CD4-positive, alpha-beta T cell (primary cell): ENCODE measurements at regions not wholly inside any gene's neighbourhood (a gene's known extent, or its start where the extent isn't known, plus 50 kb on each side); places are given as distances from the start of the nearest gene placed in this dataset.

Source experiments
- ATAC-seq: fragments of 200-7000 bp; cut with Tn5 transposase; one replicate; pipeline ENCODE4 v1.10.0; 2022; ENCODE audit warnings: mild to moderate bottlenecking; ENCODE audit not compliant: poor library complexity
- CTCF ChIA-PET: fragments of 350-600 bp; sonication (Branson Sonifier 250); formaldehyde crosslinking; loops from one replicate; lab custom pipeline; 2021; ENCODE audit warnings: antibody characterized with exemption, inconsistent platforms; lab: Charles Lee
- POLR2A ChIA-PET: fragments of 350-600 bp; sonication (Branson Sonifier 250); formaldehyde crosslinking; loops from one replicate; lab custom pipeline; 2021; ENCODE audit warnings: antibody characterized with exemption, inconsistent platforms; lab: Charles Lee
- DNase-seq, 14 experiments: peaks; one replicate each; pipeline ENCODE4 v3.0.0-alpha.2; 2013 to 2020; ENCODE audit warnings: mixed read lengths in 2 of 14
- H3K27ac ChIP-seq, 2 donors: one replicate each; pipeline versions ENCODE4 v1.5.1 to v1.7.0; 2013; ENCODE audit warnings: low read length in 2 of 2, low read depth in 1 of 2, mild to moderate bottlenecking in 1 of 2
- H3K27me3 ChIP-seq, 2 experiments: 1 replicate in 1 of 2; 2 replicates in 1 of 2; pipeline versions ENCODE4 v1.6.1 to v1.7.0; 2013; ENCODE audit warnings: low read length in 2 of 2, control low read depth in 1 of 2, mild to moderate bottlenecking in 1 of 2, moderate library complexity in 1 of 2; ENCODE audit not compliant: insufficient read depth in 2 of 2, control insufficient read depth in 1 of 2
- H3K36me3 ChIP-seq: one replicate; pipeline ENCODE4 v1.6.1; 2013; ENCODE audit warnings: low read length, control low read depth; ENCODE audit not compliant: insufficient read depth
- H3K4me1 ChIP-seq: one replicate; pipeline ENCODE4 v1.6.1; 2013; ENCODE audit warnings: low read length, control low read depth; ENCODE audit not compliant: insufficient read depth
- H3K4me3 ChIP-seq: one replicate; pipeline ENCODE4 v1.5.1; 2013; ENCODE audit warnings: mild to moderate bottlenecking, low read length, moderate library complexity
- H3K9me3 ChIP-seq, 2 experiments: 1 replicate in 1 of 2; 2 replicates in 1 of 2; pipeline versions ENCODE4 v1.6.1 to v1.7.0; 2013; ENCODE audit warnings: low read length in 2 of 2, mild to moderate bottlenecking in 2 of 2, control low read depth in 1 of 2, moderate library complexity in 1 of 2; ENCODE audit not compliant: control insufficient read depth in 1 of 2, insufficient read depth in 1 of 2
- H3K27ac Mint-ChIP-seq: one replicate; pipeline ENCODE4 v1.8.0; 2020; ENCODE audit warnings: mixed read lengths
- H3K27me3 Mint-ChIP-seq: one replicate; pipeline ENCODE4 v1.8.0; 2021; ENCODE audit warnings: mixed read lengths
- H3K36me3 Mint-ChIP-seq: one replicate; pipeline ENCODE4 v1.8.0; 2021; ENCODE audit warnings: low read depth, mixed read lengths
- H3K4me1 Mint-ChIP-seq: one replicate; pipeline ENCODE4 v1.8.0; 2021; ENCODE audit warnings: low read depth, mixed read lengths
- H3K4me3 Mint-ChIP-seq: one replicate; pipeline ENCODE4 v1.8.0; 2020; ENCODE audit warnings: mild to moderate bottlenecking, mixed read lengths
- H3K9me3 Mint-ChIP-seq: one replicate; pipeline ENCODE4 v1.8.0; 2020; ENCODE audit warnings: mixed read lengths
- intact Hi-C, 2 experiments: fragments of 100-400 bp; cut with DNase I in 1 of 2; cut with micrococcal nuclease in 1 of 2; formaldehyde crosslinking; loops; one replicate each; pipeline versions ENCODE4 v1.15.1 to v1.9.0; 2023 to 2025; cut with DNase I, micrococcal nuclease
- TF ChIP-seq, protein P1 (sequence below): fragments of 200-600 bp; IDR thresholded peaks from one replicate; pipeline ENCODE4 v1.8.0; 2022; ENCODE audit warnings: antibody characterized with exemption, mild to moderate bottlenecking

DNA sequence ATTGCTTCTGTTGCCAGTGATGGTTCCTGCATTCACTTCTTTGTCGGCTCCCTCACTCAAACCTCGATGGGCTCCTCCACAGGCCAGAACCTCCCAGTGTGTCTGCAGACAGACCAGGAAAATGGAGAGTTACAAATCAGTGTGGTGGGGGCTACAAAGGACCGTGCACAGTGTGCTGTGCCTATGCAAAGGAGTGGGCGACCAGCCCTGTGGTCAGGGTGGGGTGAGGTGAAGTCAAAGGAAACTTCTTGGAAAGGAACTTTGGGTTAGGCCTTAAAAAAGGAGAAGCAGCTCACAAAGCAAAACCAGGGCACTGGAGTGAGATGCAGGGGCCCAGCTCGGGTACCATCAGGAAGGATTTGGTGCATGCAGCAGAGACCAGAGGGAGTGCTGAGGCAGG lies 304.3 kb upstream of the ZMIZ1 start:
- CTCF ChIA-PET = no interaction called here
- Mint-ChIP-seq H3K4me1 (no peaks in the 10 kb centered on the region), H3K4me3 (no peak overlapping the region), H3K27me3 (no peaks in the 10 kb centered on the region), H3K27ac (no peak overlapping the region), H3K9me3 (no peaks in the 10 kb centered on the region), H3K36me3 (no peaks in the 10 kb centered on the region)
- TF ChIP-seq, protein P1, sequence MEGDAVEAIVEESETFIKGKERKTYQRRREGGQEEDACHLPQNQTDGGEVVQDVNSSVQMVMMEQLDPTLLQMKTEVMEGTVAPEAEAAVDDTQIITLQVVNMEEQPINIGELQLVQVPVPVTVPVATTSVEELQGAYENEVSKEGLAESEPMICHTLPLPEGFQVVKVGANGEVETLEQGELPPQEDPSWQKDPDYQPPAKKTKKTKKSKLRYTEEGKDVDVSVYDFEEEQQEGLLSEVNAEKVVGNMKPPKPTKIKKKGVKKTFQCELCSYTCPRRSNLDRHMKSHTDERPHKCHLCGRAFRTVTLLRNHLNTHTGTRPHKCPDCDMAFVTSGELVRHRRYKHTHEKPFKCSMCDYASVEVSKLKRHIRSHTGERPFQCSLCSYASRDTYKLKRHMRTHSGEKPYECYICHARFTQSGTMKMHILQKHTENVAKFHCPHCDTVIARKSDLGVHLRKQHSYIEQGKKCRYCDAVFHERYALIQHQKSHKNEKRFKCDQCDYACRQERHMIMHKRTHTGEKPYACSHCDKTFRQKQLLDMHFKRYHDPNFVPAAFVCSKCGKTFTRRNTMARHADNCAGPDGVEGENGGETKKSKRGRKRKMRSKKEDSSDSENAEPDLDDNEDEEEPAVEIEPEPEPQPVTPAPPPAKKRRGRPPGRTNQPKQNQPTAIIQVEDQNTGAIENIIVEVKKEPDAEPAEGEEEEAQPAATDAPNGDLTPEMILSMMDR = no peak
- intact Hi-C loops = no loop called here
- Histone ChIP-seq H3K4me1 (no peaks in the 10 kb centered on the region), H3K36me3 (no peaks in the 10 kb centered on the region), H3K4me3 (no peak overlapping the region), H3K9me3 (no peaks in the 10 kb centered on the region), H3K27ac (no peak overlapping the region), H3K27me3 (no peaks in the 10 kb centered on the region)
- POLR2A ChIA-PET = no interaction called here
- DNase-seq (no peak), ATAC-seq (no peak)

DNA sequence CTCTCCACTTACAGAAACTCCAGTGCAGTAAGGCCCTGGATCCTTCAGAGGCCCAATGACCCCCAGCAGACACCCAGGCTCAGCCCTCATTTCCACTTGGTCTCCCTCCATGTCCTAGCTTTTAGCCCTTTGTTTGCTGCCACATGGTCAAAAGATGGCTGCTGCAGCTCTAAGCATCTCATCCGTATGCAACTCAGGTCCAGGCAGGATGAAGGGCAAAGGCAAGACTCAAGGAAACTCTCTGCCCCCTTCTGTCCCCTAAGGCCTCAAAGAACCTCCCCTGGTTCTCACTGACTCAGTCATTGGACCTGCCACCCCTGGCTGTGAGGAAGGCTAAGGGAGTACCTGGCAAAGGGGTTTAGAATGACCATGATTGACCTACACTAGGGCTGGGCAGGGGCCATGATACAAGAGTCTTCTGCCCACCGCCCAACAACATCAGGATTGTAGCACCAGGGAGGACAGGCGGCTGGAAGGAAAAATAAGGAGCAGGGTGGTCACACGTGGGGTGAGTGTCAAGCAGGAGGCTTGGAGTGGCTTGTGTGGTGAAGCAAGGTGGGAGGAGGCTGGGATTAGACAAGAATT lies 303.8 kb upstream of the ZMIZ1 start:
- ChIA-PET POLR2A (no interaction called here), CTCF (no interaction called here)
- Mint-ChIP-seq H3K36me3 (no peaks in the 10 kb centered on the region), H3K4me1 (no peaks in the 10 kb centered on the region), H3K9me3 (no peaks in the 10 kb centered on the region), H3K4me3 (no peak overlapping the region), H3K27me3 (no peaks in the 10 kb centered on the region), H3K27ac (no peak overlapping the region)
- Histone ChIP-seq H3K4me1 (no peaks in the 10 kb centered on the region), H3K27me3 (no peaks in the 10 kb centered on the region), H3K27ac (no peak overlapping the region), H3K9me3 (no peaks in the 10 kb centered on the region), H3K4me3 (no peak overlapping the region), H3K36me3 (no peaks in the 10 kb centered on the region)
- DNase-seq (peak in 1 of 14 experiments; percentile 16), ATAC-seq (no peak)
- TF ChIP-seq, protein P1 = no peak
- intact Hi-C loops = no loop called here

DNA sequence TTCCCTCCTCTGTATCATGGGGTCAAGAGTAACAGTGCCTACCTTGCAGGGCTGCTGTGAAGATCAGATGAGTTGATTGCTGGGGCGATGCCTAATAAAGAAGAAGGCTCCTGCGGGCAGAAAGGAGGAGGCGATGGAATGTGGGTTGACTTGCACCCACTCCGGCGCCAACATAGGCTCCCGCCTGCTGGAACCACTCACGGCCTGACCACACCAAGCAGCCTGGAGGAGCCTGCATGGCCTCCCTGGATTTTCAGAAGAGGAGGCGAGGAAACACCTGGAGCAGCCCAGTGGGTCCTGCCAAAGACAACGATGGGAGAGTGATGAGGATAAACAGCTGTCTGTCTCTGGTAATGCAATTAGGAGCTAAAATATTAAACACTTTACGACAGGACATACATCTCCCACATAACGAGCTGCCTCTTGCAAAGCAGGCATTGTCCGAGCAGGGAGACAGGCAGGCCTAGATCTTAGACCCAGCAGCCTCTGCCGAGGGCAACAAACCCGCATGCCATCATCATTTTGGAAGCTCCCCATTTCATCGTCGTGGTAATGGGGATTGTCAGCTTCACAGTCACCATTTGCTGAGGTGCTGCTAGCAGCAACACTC lies 302.9 kb upstream of the ZMIZ1 start:
- Mint-ChIP-seq H3K4me3 (no peak overlapping the region), H3K4me1 (no peaks in the 10 kb centered on the region), H3K36me3 (no peaks in the 10 kb centered on the region), H3K27me3 (no peaks in the 10 kb centered on the region), H3K27ac (no peak overlapping the region), H3K9me3 (no peaks in the 10 kb centered on the region)
- no peaks in the 10 kb centered on the region for H3K36me3 ChIP-seq
- no peaks in the 10 kb centered on the region for H3K4me1 ChIP-seq
- peak in 1 of 14 experiments; percentile 10 for DNase-seq
- intact Hi-C loops = no loop called here
- H3K27me3 ChIP-seq = no peaks in the 10 kb centered on the region
- no peak overlapping the region for H3K27ac ChIP-seq
- H3K9me3 ChIP-seq = no peaks in the 10 kb centered on the region
- CTCF ChIA-PET = no interaction called here
- TF ChIP-seq, protein P1 = no peak
- POLR2A ChIA-PET = no interaction called here
- H3K4me3 ChIP-seq = no peak overlapping the region
- no peak for ATAC-seq
